ENCODE measurements at regions not wholly inside any gene's neighbourhood (a gene's known extent, or its start where the extent isn't known, plus 50 kb on each side); places are given as distances from the start of the nearest gene placed in this dataset.

DNA sequence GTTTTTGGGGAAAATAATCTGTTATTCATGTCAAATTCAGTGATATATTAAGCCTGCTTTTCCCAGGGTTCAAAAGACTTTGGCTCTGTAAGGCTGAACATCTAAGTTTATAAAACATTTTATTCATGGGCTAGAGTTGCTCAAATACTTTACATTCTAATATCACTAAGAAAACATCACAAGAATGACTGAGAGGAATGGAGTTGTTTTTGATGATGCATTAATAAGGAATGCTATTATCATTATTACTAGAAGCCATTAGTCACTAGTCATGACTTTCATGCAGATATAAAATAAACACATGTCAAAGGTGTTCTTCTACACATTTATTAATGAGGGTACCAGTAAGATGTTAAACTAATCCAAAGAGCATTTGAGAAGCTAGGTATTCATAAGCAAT is 185.5 kb upstream of the KCNN2 start:
- Histone ChIP-seq H3K36me3 (no peaks in the 10 kb centered on the region), H3K9me3 (ENCODE audit: low read depth) (no peaks in the 10 kb centered on the region), H3K4me3 (no peak overlapping the region), H3K4me2 (no peak overlapping the region), H3K9ac (no peak overlapping the region), H3F3A (ENCODE audit: low read depth) (no peaks in the 10 kb centered on the region), H3K27ac (no peak overlapping the region), H2AFZ (replicated peaks) (no peak overlapping the region), H3K27me3 (no peaks in the 10 kb centered on the region), H3K79me2 (ENCODE audit: low read depth) (no peaks in the 10 kb centered on the region), H3K4me1 (no peaks in the 10 kb centered on the region), H4K20me1 (ENCODE audit: low read depth) (no peaks in the 10 kb centered on the region)
- Mint-ChIP-seq H3K4me3 (no peak overlapping the region), H3K27me3 (ENCODE audit: insufficient read depth, low read depth) (no peaks in the 10 kb centered on the region), H3K9me3 (peaks cover 13% of the 10 kb centered on the region), H3K4me1 (no peaks in the 10 kb centered on the region), H3K27ac (no peak overlapping the region), H3K36me3 (no peaks in the 10 kb centered on the region)
- no peak for DNase-seq (ENCODE audit: low spot score)
- no peak for TF ChIP-seq EZH2phosphoT487 (IDR thresholded peaks at IDR 0.05)
- TF ChIP-seq, protein P1, sequence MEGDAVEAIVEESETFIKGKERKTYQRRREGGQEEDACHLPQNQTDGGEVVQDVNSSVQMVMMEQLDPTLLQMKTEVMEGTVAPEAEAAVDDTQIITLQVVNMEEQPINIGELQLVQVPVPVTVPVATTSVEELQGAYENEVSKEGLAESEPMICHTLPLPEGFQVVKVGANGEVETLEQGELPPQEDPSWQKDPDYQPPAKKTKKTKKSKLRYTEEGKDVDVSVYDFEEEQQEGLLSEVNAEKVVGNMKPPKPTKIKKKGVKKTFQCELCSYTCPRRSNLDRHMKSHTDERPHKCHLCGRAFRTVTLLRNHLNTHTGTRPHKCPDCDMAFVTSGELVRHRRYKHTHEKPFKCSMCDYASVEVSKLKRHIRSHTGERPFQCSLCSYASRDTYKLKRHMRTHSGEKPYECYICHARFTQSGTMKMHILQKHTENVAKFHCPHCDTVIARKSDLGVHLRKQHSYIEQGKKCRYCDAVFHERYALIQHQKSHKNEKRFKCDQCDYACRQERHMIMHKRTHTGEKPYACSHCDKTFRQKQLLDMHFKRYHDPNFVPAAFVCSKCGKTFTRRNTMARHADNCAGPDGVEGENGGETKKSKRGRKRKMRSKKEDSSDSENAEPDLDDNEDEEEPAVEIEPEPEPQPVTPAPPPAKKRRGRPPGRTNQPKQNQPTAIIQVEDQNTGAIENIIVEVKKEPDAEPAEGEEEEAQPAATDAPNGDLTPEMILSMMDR (IDR thresholded peaks at IDR 0.05) = no peak
- TF ChIP-seq EZH2 (IDR thresholded peaks at IDR 0.05) = no peak

DNA sequence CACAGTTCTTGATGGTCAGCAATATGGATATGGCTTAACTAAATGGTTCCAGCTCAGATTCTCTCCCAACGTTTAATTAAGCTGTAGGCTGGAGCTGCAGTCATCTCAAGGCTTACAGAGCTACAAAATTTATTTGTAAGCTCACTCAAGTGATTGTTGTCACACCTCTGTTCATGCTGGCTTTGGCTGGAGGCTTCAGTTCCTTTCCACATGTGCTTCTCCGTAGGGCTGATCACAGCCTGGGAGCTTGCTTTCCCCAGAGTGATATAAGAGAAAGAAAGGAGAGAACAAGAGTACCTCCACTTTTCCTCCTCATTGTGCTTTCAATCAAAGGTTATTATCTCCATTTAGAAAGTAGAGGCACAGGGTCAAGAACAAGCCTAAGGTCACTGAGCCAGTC is 182.7 kb upstream of the KCNN2 start:
- H3K4me3 Mint-ChIP-seq = no peak overlapping the region

DNA sequence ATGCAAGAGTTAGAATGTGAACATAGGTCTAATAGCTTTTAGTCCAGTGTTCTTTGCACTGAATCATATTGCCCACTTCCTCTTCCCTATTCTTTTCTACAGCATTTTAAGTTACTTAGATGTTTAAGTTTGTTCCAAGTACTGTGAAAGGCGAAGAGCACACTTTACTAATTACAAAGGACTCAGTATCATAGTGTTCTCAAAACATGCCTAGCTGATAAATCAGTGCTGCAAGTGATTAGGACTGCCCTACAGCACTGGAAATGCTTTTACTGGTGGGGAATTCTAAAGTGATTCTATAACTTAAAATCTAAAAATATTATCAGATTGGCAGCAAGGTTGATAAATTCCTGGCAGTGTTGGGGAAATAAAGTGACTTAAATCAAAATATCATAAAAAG is 177.9 kb upstream of the KCNN2 start:
- Histone ChIP-seq H3K9ac (no peak overlapping the region), H3K27ac (no peak overlapping the region), H3K4me3 (no peak overlapping the region), H2AFZ (replicated peaks) (no peak overlapping the region), H3K27me3 (no peaks in the 10 kb centered on the region), H3F3A (ENCODE audit: low read depth) (no peaks in the 10 kb centered on the region), H4K20me1 (ENCODE audit: low read depth) (no peaks in the 10 kb centered on the region), H3K4me1 (no peaks in the 10 kb centered on the region), H3K9me3 (ENCODE audit: low read depth) (no peaks in the 10 kb centered on the region), H3K79me2 (ENCODE audit: low read depth) (no peaks in the 10 kb centered on the region), H3K4me2 (no peak overlapping the region), H3K36me3 (no peaks in the 10 kb centered on the region)
- no peaks in the 10 kb centered on the region for H3K36me3 Mint-ChIP-seq
- no peak overlapping the region for H3K27ac Mint-ChIP-seq
- no peaks in the 10 kb centered on the region for H3K27me3 Mint-ChIP-seq (ENCODE audit: insufficient read depth, low read depth)
- H3K4me3 Mint-ChIP-seq = no peak overlapping the region
- peaks cover 4% of the 10 kb centered on the region for H3K9me3 Mint-ChIP-seq
- no peak for DNase-seq (ENCODE audit: low spot score)
- H3K4me1 Mint-ChIP-seq = no peaks in the 10 kb centered on the region
- TF ChIP-seq, protein P1 (IDR thresholded peaks at IDR 0.05) = no peak
- TF ChIP-seq EZH2 (IDR thresholded peaks at IDR 0.05) (no peak), EZH2phosphoT487 (IDR thresholded peaks at IDR 0.05) (no peak)

More for the DNA sequence above, 182.7 kb upstream of the KCNN2 start:
- Mint-ChIP-seq H3K27me3 (ENCODE audit: insufficient read depth, low read depth) (no peaks in the 10 kb centered on the region), H3K9me3 (peaks cover 4% of the 10 kb centered on the region), H3K27ac (no peak overlapping the region), H3K4me1 (no peaks in the 10 kb centered on the region), H3K36me3 (no peaks in the 10 kb centered on the region)
- Histone ChIP-seq H3K4me2 (no peak overlapping the region), H4K20me1 (ENCODE audit: low read depth) (no peaks in the 10 kb centered on the region), H3F3A (ENCODE audit: low read depth) (no peaks in the 10 kb centered on the region), H2AFZ (replicated peaks) (no peak overlapping the region), H3K79me2 (ENCODE audit: low read depth) (no peaks in the 10 kb centered on the region), H3K9me3 (ENCODE audit: low read depth) (no peaks in the 10 kb centered on the region), H3K27me3 (no peaks in the 10 kb centered on the region), H3K27ac (no peak overlapping the region), H3K9ac (no peak overlapping the region), H3K36me3 (no peaks in the 10 kb centered on the region), H3K4me1 (no peaks in the 10 kb centered on the region), H3K4me3 (no peak overlapping the region)
- TF ChIP-seq EZH2phosphoT487 (IDR thresholded peaks at IDR 0.05) = no peak
- TF ChIP-seq, protein P1 (IDR thresholded peaks at IDR 0.05) = no peak
- no peak for TF ChIP-seq EZH2 (IDR thresholded peaks at IDR 0.05)
- no peak for DNase-seq (ENCODE audit: low spot score)
